Lung (tissue), 11 donors: ENCODE measurements at regions not wholly inside any gene's neighbourhood (a gene's known extent, or its start where the extent isn't known, plus 50 kb on each side); places are given as distances from the start of the nearest gene placed in this dataset.

ENCODE experiments used
- ATAC-seq: fragments of 200-7000 bp; cut with Tn5 transposase; one replicate; pipeline ENCODE4 v1.9.1; 2020; ENCODE audit warnings: moderate number of reproducible peaks; ENCODE audit not compliant: insufficient read depth, low FRiP score
- DNase-seq, 3 donors: peaks; one replicate each; pipeline ENCODE4 v3.0.0-alpha.2; 2013 to 2017
- H3K27ac ChIP-seq, 2 donors: one replicate each; pipeline ENCODE4 v1.5.1; 2013; ENCODE audit warnings: mild to moderate bottlenecking in 2 of 2, moderate library complexity in 2 of 2, control low read depth in 1 of 2, inconsistent platforms in 1 of 2, low read depth in 1 of 2, low read length in 1 of 2
- H3K27me3 ChIP-seq, 3 donors: one replicate each; pipeline ENCODE4 v1.5.1; 2013; ENCODE audit warnings: low read length in 2 of 3; ENCODE audit not compliant: control insufficient read depth in 3 of 3, insufficient read depth in 3 of 3
- H3K36me3 ChIP-seq, 4 donors: one replicate each; pipeline ENCODE4 v1.5.1; 2013; ENCODE audit warnings: low read length in 4 of 4, mild to moderate bottlenecking in 1 of 4, moderate library complexity in 1 of 4; ENCODE audit not compliant: control insufficient read depth in 4 of 4, insufficient read depth in 4 of 4
- H3K4me1 ChIP-seq, 5 donors: one replicate each; pipeline ENCODE4 v1.5.1; 2013; ENCODE audit warnings: low read length in 5 of 5, mild to moderate bottlenecking in 2 of 5, moderate library complexity in 1 of 5; ENCODE audit not compliant: control insufficient read depth in 5 of 5, insufficient read depth in 5 of 5
- H3K4me3 ChIP-seq: one replicate; pipeline ENCODE4 v1.5.1; 2013; ENCODE audit warnings: mild to moderate bottlenecking, control low read depth, moderate library complexity
- H3K9ac ChIP-seq, 2 donors: one replicate each; pipeline ENCODE4 v1.5.1; 2013; ENCODE audit warnings: low read length in 2 of 2, control low read depth in 1 of 2; ENCODE audit not compliant: insufficient read depth in 1 of 2
- H3K9me3 ChIP-seq, 4 donors: one replicate each; pipeline ENCODE4 v1.5.1; 2013; ENCODE audit warnings: low read length in 3 of 4, mild to moderate bottlenecking in 1 of 4, moderate library complexity in 1 of 4; ENCODE audit not compliant: control insufficient read depth in 4 of 4, insufficient read depth in 3 of 4
- WGBS, 2 donors: extraction: QIAGEN DNeasy Blood & Tissue Kit; methylation state at CpG; one replicate each; pipeline ENCODE4 v1.1.7; 2013; 5-methylcytosine and 5-hydroxymethylcytosine counted together
- TF ChIP-seq, protein P1 (sequence below): IDR thresholded peaks from 2 replicates; pipeline ENCODE4 v1.5.1; 2012; ENCODE audit warnings: mild to moderate bottlenecking; ENCODE audit errors: control extremely low read depth, extremely low read depth
- donor health status: control.
- donor health status: control.
- donor health status: Bipolar disorder and iron deficiency.
- donor health status: healthy.
- donor health status: DM: yes; HTN: yes; CAD: no.

GRCh38 chr2:8412586-8412985 lies 269.3 kb upstream of the ID2 start:
- H3K27ac ChIP-seq: peak overlapping the region in 1 of 2 donors; percentile 63
- H3K9ac ChIP-seq: no peak overlapping the region
- no peak for ATAC-seq

DNA sequence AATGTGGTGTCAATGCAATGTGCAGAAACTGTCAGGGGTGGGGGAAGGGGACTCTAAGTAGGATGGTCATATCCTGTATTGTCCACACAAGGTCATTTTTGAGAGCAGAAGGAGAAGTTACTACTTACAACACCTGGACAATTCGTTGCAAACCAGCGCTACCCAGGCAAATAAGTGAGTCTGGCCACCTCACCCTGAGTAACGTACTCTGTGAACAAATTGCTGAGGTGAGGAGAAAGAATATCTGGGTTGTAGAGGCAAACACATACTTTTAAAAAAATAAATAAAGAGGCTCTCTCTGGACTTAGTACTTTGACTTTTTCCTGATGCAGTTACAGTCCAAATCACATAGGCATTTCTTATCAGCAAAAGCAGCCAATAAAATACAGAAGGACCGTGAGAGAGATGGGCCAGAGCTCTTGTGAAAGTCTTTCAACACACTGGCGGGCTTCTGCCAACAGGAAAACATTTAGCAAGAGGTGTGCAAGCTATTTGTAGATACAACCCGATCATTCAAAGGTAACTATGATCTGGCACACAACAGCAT lies 268.2 kb upstream of the ID2 start:
- no peaks in the 10 kb centered on the region for H3K27me3 ChIP-seq
- ATAC-seq (peak; percentile 40), DNase-seq (peak in 2 of 3 donors; percentile 49 to 70)
- no peaks in the 10 kb centered on the region for H3K9me3 ChIP-seq
- H3K4me1 ChIP-seq: peaks cover 4 to 26% (median 12%) of the 10 kb centered on the region in 5 donors
- no peak overlapping the region for H3K27ac ChIP-seq
- WGBS, 2 donors: 14 to 45% methylated on average over 6 of the region's 6 CpGs
- no peak overlapping the region for H3K9ac ChIP-seq
- H3K4me3 ChIP-seq: no peak overlapping the region
- H3K36me3 ChIP-seq: no peaks in the 10 kb centered on the region
- TF ChIP-seq, protein P1, sequence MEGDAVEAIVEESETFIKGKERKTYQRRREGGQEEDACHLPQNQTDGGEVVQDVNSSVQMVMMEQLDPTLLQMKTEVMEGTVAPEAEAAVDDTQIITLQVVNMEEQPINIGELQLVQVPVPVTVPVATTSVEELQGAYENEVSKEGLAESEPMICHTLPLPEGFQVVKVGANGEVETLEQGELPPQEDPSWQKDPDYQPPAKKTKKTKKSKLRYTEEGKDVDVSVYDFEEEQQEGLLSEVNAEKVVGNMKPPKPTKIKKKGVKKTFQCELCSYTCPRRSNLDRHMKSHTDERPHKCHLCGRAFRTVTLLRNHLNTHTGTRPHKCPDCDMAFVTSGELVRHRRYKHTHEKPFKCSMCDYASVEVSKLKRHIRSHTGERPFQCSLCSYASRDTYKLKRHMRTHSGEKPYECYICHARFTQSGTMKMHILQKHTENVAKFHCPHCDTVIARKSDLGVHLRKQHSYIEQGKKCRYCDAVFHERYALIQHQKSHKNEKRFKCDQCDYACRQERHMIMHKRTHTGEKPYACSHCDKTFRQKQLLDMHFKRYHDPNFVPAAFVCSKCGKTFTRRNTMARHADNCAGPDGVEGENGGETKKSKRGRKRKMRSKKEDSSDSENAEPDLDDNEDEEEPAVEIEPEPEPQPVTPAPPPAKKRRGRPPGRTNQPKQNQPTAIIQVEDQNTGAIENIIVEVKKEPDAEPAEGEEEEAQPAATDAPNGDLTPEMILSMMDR: no peak

More at GRCh38 chr2:8412586-8412985, 269.3 kb upstream of the ID2 start:
- Histone ChIP-seq H3K4me3 (no peak overlapping the region), H3K27me3 (no peaks in the 10 kb centered on the region), H3K9me3 (no peaks in the 10 kb centered on the region), H3K4me1 (peaks cover 4 to 26% (median 12%) of the 10 kb centered on the region in 5 donors), H3K36me3 (no peaks in the 10 kb centered on the region)
- TF ChIP-seq, protein P1: no peak
- 46 to 63% methylated on average over 4 of the region's 4 CpGs for WGBS, 2 donors
- DNase-seq: peak; percentile 66 to 93 (median 88)

GRCh38 chr2:8414946-8415879 lies 266.6 kb upstream of the ID2 start:
- Histone ChIP-seq H3K27ac (no peak overlapping the region), H3K9ac (no peak overlapping the region), H3K4me1 (peaks cover 4 to 26% (median 12%) of the 10 kb centered on the region in 5 donors), H3K27me3 (no peaks in the 10 kb centered on the region), H3K4me3 (no peak overlapping the region), H3K36me3 (no peaks in the 10 kb centered on the region), H3K9me3 (no peaks in the 10 kb centered on the region)
- ATAC-seq (no peak), DNase-seq (no peak)
- TF ChIP-seq, protein P1: no peak
- 53 to 73% methylated on average over 13 of the region's 13 CpGs for WGBS, 2 donors
